ENCODE measurements at regions not wholly inside any gene's neighbourhood (a gene's known extent, or its start where the extent isn't known, plus 50 kb on each side); places are given as distances from the start of the nearest gene placed in this dataset.

DNA sequence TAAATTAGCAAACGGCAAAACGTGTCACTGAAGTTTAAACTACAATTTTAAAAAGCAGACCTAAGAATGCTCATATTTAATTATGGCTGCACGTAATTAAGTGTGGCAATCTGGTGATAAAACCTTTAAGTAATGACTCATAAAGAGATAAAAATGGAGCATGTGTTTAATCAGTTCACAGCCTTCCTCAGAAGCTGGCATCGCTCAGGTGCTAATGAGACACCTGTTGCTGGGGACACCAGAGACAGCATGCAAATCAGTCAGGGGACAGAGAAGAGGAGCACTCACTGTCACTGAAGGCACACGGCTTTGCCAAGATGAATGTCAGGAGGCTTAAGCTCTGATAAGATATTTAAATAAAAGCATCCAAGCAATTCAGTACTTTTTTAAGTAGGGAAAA, 840.3 kb downstream of the GALC start:
- DNase-seq = no peak
- Histone ChIP-seq H3K4me1 (no peaks in the 10 kb centered on the region), H3K4me3 (replicated peaks in 1 of 3) (no peak overlapping the region), H3K27me3 (no peaks in the 10 kb centered on the region), H3K27ac (no peak overlapping the region), H3K9me3 (no peaks in the 10 kb centered on the region), H3K36me3 (no peaks in the 10 kb centered on the region)
- TF ChIP-seq, protein P1, sequence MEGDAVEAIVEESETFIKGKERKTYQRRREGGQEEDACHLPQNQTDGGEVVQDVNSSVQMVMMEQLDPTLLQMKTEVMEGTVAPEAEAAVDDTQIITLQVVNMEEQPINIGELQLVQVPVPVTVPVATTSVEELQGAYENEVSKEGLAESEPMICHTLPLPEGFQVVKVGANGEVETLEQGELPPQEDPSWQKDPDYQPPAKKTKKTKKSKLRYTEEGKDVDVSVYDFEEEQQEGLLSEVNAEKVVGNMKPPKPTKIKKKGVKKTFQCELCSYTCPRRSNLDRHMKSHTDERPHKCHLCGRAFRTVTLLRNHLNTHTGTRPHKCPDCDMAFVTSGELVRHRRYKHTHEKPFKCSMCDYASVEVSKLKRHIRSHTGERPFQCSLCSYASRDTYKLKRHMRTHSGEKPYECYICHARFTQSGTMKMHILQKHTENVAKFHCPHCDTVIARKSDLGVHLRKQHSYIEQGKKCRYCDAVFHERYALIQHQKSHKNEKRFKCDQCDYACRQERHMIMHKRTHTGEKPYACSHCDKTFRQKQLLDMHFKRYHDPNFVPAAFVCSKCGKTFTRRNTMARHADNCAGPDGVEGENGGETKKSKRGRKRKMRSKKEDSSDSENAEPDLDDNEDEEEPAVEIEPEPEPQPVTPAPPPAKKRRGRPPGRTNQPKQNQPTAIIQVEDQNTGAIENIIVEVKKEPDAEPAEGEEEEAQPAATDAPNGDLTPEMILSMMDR (IDR thresholded peaks at IDR 0.05) = no peak
- TF ChIP-seq POLR2A (IDR thresholded peaks at IDR 0.05) = no peak
- intact Hi-C loops (cut with DNase I) = no loop called here
- WGBS, 2 donors = 65 to 68% methylated on average over 5 of the region's 5 CpGs

GRCh38 chr14:87149583-87150354, 843.2 kb downstream of the GALC start:
- Histone ChIP-seq H3K27ac (no peak overlapping the region), H3K36me3 (no peaks in the 10 kb centered on the region), H3K9me3 (no peaks in the 10 kb centered on the region), H3K4me3 (replicated peaks in 1 of 3) (no peak overlapping the region), H3K4me1 (no peaks in the 10 kb centered on the region), H3K27me3 (no peaks in the 10 kb centered on the region)
- intact Hi-C loops (cut with DNase I) = no loop called here
- no peak for TF ChIP-seq POLR2A (IDR thresholded peaks at IDR 0.05)
- TF ChIP-seq, protein P1 (IDR thresholded peaks at IDR 0.05) = no peak
- no peak for DNase-seq
- 39 to 41% methylated on average over 6 of the region's 6 CpGs for WGBS, 2 donors

DNA sequence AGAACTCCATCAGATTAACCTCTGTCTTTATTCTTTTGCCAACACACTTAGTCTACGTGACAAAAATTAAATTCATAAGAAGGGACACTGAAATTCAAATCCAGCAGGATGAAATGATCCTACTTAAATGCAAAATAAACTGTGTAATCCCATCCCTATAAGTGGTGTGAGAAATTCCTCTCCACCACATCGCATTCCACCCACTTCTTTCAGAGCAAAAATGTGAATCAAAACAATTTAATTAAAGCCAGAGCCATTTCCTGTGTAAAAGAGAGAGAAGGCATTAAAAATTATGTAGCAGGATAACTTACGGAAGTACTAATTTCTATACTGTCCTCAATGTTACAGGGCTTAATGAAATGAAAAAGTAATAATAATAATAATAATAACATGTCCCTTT, 844.3 kb downstream of the GALC start:
- WGBS, 2 donors = 41 to 47% methylated on average over 3 of the region's 3 CpGs
- no peaks in the 10 kb centered on the region for H3K4me1 ChIP-seq
- intact Hi-C loops (cut with DNase I) = no loop called here
- H3K36me3 ChIP-seq = no peaks in the 10 kb centered on the region
- no peak for TF ChIP-seq POLR2A (IDR thresholded peaks at IDR 0.05)
- TF ChIP-seq, protein P1 (IDR thresholded peaks at IDR 0.05) = no peak
- DNase-seq = no peak
- no peak overlapping the region for H3K4me3 ChIP-seq (replicated peaks in 1 of 3)
- no peak overlapping the region for H3K27ac ChIP-seq
- H3K9me3 ChIP-seq = no peaks in the 10 kb centered on the region
- no peaks in the 10 kb centered on the region for H3K27me3 ChIP-seq

DNA sequence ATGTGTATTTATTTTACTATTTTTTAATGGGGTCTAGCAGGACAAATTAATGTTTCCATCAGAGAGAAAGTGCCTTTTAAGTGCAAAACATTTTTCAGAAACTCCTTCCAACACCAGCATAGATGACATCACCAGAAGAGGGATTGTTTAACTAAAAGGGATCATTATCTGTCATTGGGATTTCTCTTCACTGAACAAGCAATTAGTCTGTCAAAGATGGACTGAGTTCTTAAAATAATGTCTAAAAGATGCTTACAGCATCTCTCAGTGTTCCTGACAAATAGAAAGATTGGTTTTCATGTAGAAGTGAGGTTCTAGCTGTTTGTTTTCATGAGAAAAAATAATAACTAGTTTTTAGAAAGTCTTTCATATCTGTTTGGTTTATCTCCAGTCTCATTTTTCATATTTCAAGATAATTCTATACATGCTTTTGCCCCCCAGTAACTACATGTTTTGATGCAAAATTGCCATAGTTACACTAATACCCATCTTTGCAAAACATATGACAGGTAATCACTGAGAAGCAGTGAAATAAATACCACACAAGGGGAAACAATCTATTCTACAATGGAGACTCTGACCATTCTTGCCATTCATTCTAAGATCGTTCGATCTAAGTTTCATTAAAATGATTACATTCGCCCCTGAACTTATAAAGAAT, 850.3 kb downstream of the GALC start:
- no peaks in the 10 kb centered on the region for H3K36me3 ChIP-seq
- no peak for DNase-seq
- H3K9me3 ChIP-seq = no peaks in the 10 kb centered on the region
- no peak overlapping the region for H3K4me3 ChIP-seq (replicated peaks in 1 of 3)
- intact Hi-C loops (cut with DNase I) = no loop called here
- H3K27me3 ChIP-seq = no peaks in the 10 kb centered on the region
- H3K4me1 ChIP-seq = no peaks in the 10 kb centered on the region
- WGBS, 2 donors = 92% methylated on average over 3 of the region's 3 CpGs
- no peak for TF ChIP-seq POLR2A (IDR thresholded peaks at IDR 0.05)
- TF ChIP-seq, protein P1 (IDR thresholded peaks at IDR 0.05) = no peak
- no peak overlapping the region for H3K27ac ChIP-seq

DNA sequence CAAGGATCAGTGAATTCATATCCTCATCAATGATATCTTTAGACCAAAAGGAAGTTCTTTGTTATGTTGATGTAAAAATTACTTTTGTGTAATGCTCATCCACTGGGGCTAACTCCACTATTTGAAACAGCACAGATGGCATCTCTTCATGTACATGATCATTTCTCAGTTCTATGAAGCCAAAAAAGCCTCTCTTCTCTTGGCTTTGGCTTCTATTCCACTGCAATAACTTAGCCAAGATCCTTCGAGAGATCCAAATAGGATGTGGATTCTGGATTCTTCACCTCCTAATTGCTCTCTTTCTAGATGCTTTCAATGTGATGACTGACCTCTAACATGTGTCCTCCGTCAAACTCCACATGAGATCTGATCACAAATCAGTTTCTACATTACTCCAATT, 851.2 kb downstream of the GALC start:
- no peaks in the 10 kb centered on the region for H3K36me3 ChIP-seq
- no peaks in the 10 kb centered on the region for H3K27me3 ChIP-seq
- DNase-seq = no peak
- H3K4me3 ChIP-seq (replicated peaks in 1 of 3) = no peak overlapping the region
- intact Hi-C loops (cut with DNase I) = no loop called here
- no peak overlapping the region for H3K27ac ChIP-seq
- no peaks in the 10 kb centered on the region for H3K4me1 ChIP-seq
- 68 to 77% methylated on average over 2 of the region's 2 CpGs for WGBS, 2 donors
- no peaks in the 10 kb centered on the region for H3K9me3 ChIP-seq
- TF ChIP-seq POLR2A (IDR thresholded peaks at IDR 0.05) = no peak
- TF ChIP-seq, protein P1 (IDR thresholded peaks at IDR 0.05) = no peak

Data from thyroid gland (tissue), 4 donors.